Ishikawa (cell line): ENCODE measurements at regions not wholly inside any gene's neighbourhood (a gene's known extent, or its start where the extent isn't known, plus 50 kb on each side); places are given as distances from the start of the nearest gene placed in this dataset.

ENCODE experiments used
- CEBPB ChIP-seq: IDR thresholded peaks from 2 replicates; pipeline ENCODE4 v1.6.1; 2012
- CREB1 ChIP-seq: IDR thresholded peaks from 2 replicates; pipeline ENCODE4 v1.6.1; 2012; ENCODE audit warnings: low read depth
- EGR1 ChIP-seq: IDR thresholded peaks from 2 replicates; pipeline ENCODE4 v1.6.1; 2012
- EP300 ChIP-seq: IDR thresholded peaks from 2 replicates; pipeline ENCODE4 v1.6.1; 2012; ENCODE audit warnings: borderline replicate concordance
- FOXM1 ChIP-seq: IDR thresholded peaks from 2 replicates; pipeline ENCODE4 v1.6.1; 2012; ENCODE audit warnings: low read depth, borderline replicate concordance
- MAX ChIP-seq: IDR thresholded peaks from 2 replicates; pipeline ENCODE4 v1.6.1; 2012
- RAD21 ChIP-seq: IDR thresholded peaks from 2 replicates; pipeline ENCODE4 v1.6.1; 2012; ENCODE audit warnings: low read depth
- REST ChIP-seq: IDR thresholded peaks from 2 replicates; pipeline ENCODE4 v1.6.1; 2012; ENCODE audit warnings: low read depth, mild to moderate bottlenecking
- TAF1 ChIP-seq: IDR thresholded peaks from 2 replicates; pipeline ENCODE4 v1.6.1; 2012; ENCODE audit warnings: low read depth, mild to moderate bottlenecking
- TEAD4 ChIP-seq: IDR thresholded peaks from 2 replicates; pipeline ENCODE4 v1.6.1; 2012
- USF1 ChIP-seq: IDR thresholded peaks from 2 replicates; pipeline ENCODE4 v1.6.1; 2012
- YY1 ChIP-seq: IDR thresholded peaks from 2 replicates; pipeline ENCODE4 v1.6.1; 2012; ENCODE audit warnings: low read depth
- ZBTB7A ChIP-seq: IDR thresholded peaks from 2 replicates; pipeline ENCODE4 v1.6.1; 2012; ENCODE audit warnings: low read depth

- TF ChIP-seq EP300: no peak
- no peak for TF ChIP-seq EGR1
- no peak for TF ChIP-seq RAD21
- TF ChIP-seq YY1: no peak
- TF ChIP-seq REST: no peak
- TF ChIP-seq CREB1: no peak
- TF ChIP-seq USF1: no peak
- no peak for TF ChIP-seq MAX
- no peak for TF ChIP-seq FOXM1
- TF ChIP-seq TAF1: no peak
- TF ChIP-seq TEAD4: no peak
- TF ChIP-seq CEBPB: no peak
- TF ChIP-seq ZBTB7A: no peak
Observed at GRCh38 chr3:25173606-25174005, 254.5 kb upstream of the RARB start.
